Activated naive CD4-positive, alpha-beta T cell treated with anti-CD3 and anti-CD28 coated beads for 36 hours (primary cell): ENCODE measurements at regions not wholly inside any gene's neighbourhood (a gene's known extent, or its start where the extent isn't known, plus 50 kb on each side); places are given as distances from the start of the nearest gene placed in this dataset.

ENCODE experiments used
- CTCF ChIA-PET: fragments of 350-600 bp; sonication (Branson Sonifier 250); formaldehyde crosslinking; loops from one replicate; lab custom pipeline; 2021; ENCODE audit warnings: antibody characterized with exemption; lab: Charles Lee
- DNase-seq: peaks from one replicate; pipeline ENCODE4 v3.0.0-alpha.2; 2020
- H3K27ac Mint-ChIP-seq: one replicate; pipeline ENCODE4 v1.8.0; 2021; ENCODE audit warnings: mild to moderate bottlenecking, mixed read lengths
- H3K27me3 Mint-ChIP-seq: one replicate; pipeline ENCODE4 v1.8.0; 2021; ENCODE audit warnings: low read depth, mixed read lengths
- H3K36me3 Mint-ChIP-seq: one replicate; pipeline ENCODE4 v1.8.0; 2021; ENCODE audit warnings: low read depth, mixed read lengths
- H3K4me1 Mint-ChIP-seq: one replicate; pipeline ENCODE4 v1.8.0; 2021; ENCODE audit warnings: low read depth, mixed read lengths
- H3K4me3 Mint-ChIP-seq: one replicate; pipeline ENCODE4 v1.8.0; 2021; ENCODE audit warnings: mild to moderate bottlenecking, moderate library complexity, mixed read lengths
- H3K9me3 Mint-ChIP-seq: one replicate; pipeline ENCODE4 v1.8.0; 2021; ENCODE audit warnings: mixed read lengths
- intact Hi-C: fragments of 100-400 bp; cut with micrococcal nuclease; formaldehyde crosslinking; loops from one replicate; pipeline ENCODE4 v1.15.1; 2023

- CTCF ChIA-PET: no interaction called here
- no peaks in the 10 kb centered on the region for H3K27me3 Mint-ChIP-seq
- no peak overlapping the region for H3K27ac Mint-ChIP-seq
- H3K9me3 Mint-ChIP-seq: peaks cover 10% of the 10 kb centered on the region
- DNase-seq: no peak
- no peak overlapping the region for H3K4me3 Mint-ChIP-seq
- intact Hi-C loops: no loop called here
- no peaks in the 10 kb centered on the region for H3K36me3 Mint-ChIP-seq
- H3K4me1 Mint-ChIP-seq: no peaks in the 10 kb centered on the region
Measured at GRCh38 chr2:104233591-104233990, 620.3 kb upstream of the POU3F3 start.

- intact Hi-C loops: no loop called here
- CTCF ChIA-PET: no interaction called here
- no peaks in the 10 kb centered on the region for H3K27me3 Mint-ChIP-seq
Measured at GRCh38 chr2:104236491-104236890, 617.4 kb upstream of the POU3F3 start.

GRCh38 chr2:104240984-104241383, 612.9 kb upstream of the POU3F3 start:
- H3K36me3 Mint-ChIP-seq: no peaks in the 10 kb centered on the region
- no peak overlapping the region for H3K4me3 Mint-ChIP-seq
- H3K9me3 Mint-ChIP-seq: peaks cover 20% of the 10 kb centered on the region
- CTCF ChIA-PET: no interaction called here
- no peak for DNase-seq
- no peaks in the 10 kb centered on the region for H3K4me1 Mint-ChIP-seq
- no peaks in the 10 kb centered on the region for H3K27me3 Mint-ChIP-seq
- intact Hi-C loops: no loop called here
- no peak overlapping the region for H3K27ac Mint-ChIP-seq

More at GRCh38 chr2:104236491-104236890, 617.4 kb upstream of the POU3F3 start:
- H3K4me1 Mint-ChIP-seq: no peaks in the 10 kb centered on the region
- no peaks in the 10 kb centered on the region for H3K36me3 Mint-ChIP-seq
- no peak overlapping the region for H3K4me3 Mint-ChIP-seq
- H3K9me3 Mint-ChIP-seq: peaks cover 13% of the 10 kb centered on the region
- DNase-seq: no peak
- H3K27ac Mint-ChIP-seq: no peak overlapping the region

- no peak for DNase-seq
- CTCF ChIA-PET: no interaction called here
- Mint-ChIP-seq H3K4me3 (no peak overlapping the region), H3K27ac (no peak overlapping the region), H3K9me3 (no peaks in the 10 kb centered on the region), H3K27me3 (no peaks in the 10 kb centered on the region), H3K4me1 (no peaks in the 10 kb centered on the region), H3K36me3 (no peaks in the 10 kb centered on the region)
- intact Hi-C loops: no loop called here
Measured at GRCh38 chr2:104249629-104250028, 604.3 kb upstream of the POU3F3 start.

GRCh38 chr2:104250635-104251034, 603.3 kb upstream of the POU3F3 start:
- no peak overlapping the region for H3K27ac Mint-ChIP-seq
- H3K27me3 Mint-ChIP-seq: no peaks in the 10 kb centered on the region
- no peaks in the 10 kb centered on the region for H3K9me3 Mint-ChIP-seq
- DNase-seq: no peak
- intact Hi-C loops: no loop called here
- no peaks in the 10 kb centered on the region for H3K4me1 Mint-ChIP-seq
- H3K4me3 Mint-ChIP-seq: no peak overlapping the region
- CTCF ChIA-PET: no interaction called here
- H3K36me3 Mint-ChIP-seq: no peaks in the 10 kb centered on the region

- intact Hi-C loops: no loop called here
- DNase-seq: no peak
- CTCF ChIA-PET: no interaction called here
- Mint-ChIP-seq H3K4me3 (no peak overlapping the region), H3K27ac (no peak overlapping the region), H3K9me3 (peaks cover 6% of the 10 kb centered on the region), H3K4me1 (no peaks in the 10 kb centered on the region), H3K36me3 (no peaks in the 10 kb centered on the region), H3K27me3 (no peaks in the 10 kb centered on the region)
Measured at GRCh38 chr2:104254017-104254416, 599.9 kb upstream of the POU3F3 start.

GRCh38 chr2:104262714-104263113, 591.2 kb upstream of the POU3F3 start:
- CTCF ChIA-PET: interaction anchor here (0.5 kb wide), 1 partner anchor 717 kb away, joined by 4 read pairs; no protein-coding TSS in a partner anchor
- peaks cover 34% of the 10 kb centered on the region for H3K9me3 Mint-ChIP-seq
- DNase-seq: no peak
- H3K27ac Mint-ChIP-seq: no peak overlapping the region
- no peak overlapping the region for H3K4me3 Mint-ChIP-seq
- peaks cover 2% of the 10 kb centered on the region for H3K36me3 Mint-ChIP-seq
- no peaks in the 10 kb centered on the region for H3K27me3 Mint-ChIP-seq
- intact Hi-C loops: no loop called here
- H3K4me1 Mint-ChIP-seq: no peaks in the 10 kb centered on the region

- Mint-ChIP-seq H3K4me3 (no peak overlapping the region), H3K9me3 (no peaks in the 10 kb centered on the region), H3K4me1 (no peaks in the 10 kb centered on the region), H3K27me3 (no peaks in the 10 kb centered on the region), H3K27ac (no peak overlapping the region), H3K36me3 (no peaks in the 10 kb centered on the region)
- DNase-seq: no peak
- CTCF ChIA-PET: no interaction called here
- intact Hi-C loops: no loop called here
Measured at GRCh38 chr2:104279646-104280045, 574.3 kb upstream of the POU3F3 start.

- intact Hi-C loops: no loop called here
- no peaks in the 10 kb centered on the region for H3K4me1 Mint-ChIP-seq
Measured at GRCh38 chr2:104280216-104280615, 573.7 kb upstream of the POU3F3 start.

GRCh38 chr2:104286841-104287240, 567.1 kb upstream of the POU3F3 start:
- DNase-seq: no peak
- no peak overlapping the region for H3K27ac Mint-ChIP-seq
- CTCF ChIA-PET: no interaction called here
- no peaks in the 10 kb centered on the region for H3K9me3 Mint-ChIP-seq
- peaks cover 3% of the 10 kb centered on the region for H3K27me3 Mint-ChIP-seq
- peaks cover 1% of the 10 kb centered on the region for H3K36me3 Mint-ChIP-seq
- H3K4me3 Mint-ChIP-seq: no peak overlapping the region
- no peaks in the 10 kb centered on the region for H3K4me1 Mint-ChIP-seq
- intact Hi-C loops: no loop called here

More at GRCh38 chr2:104280216-104280615, 573.7 kb upstream of the POU3F3 start:
- H3K9me3 Mint-ChIP-seq: no peaks in the 10 kb centered on the region
- H3K4me3 Mint-ChIP-seq: no peak overlapping the region
- H3K27ac Mint-ChIP-seq: no peak overlapping the region
- CTCF ChIA-PET: no interaction called here
- no peaks in the 10 kb centered on the region for H3K27me3 Mint-ChIP-seq
- no peaks in the 10 kb centered on the region for H3K36me3 Mint-ChIP-seq
- no peak for DNase-seq

GRCh38 chr2:104289651-104290565, 564.0 kb upstream of the POU3F3 start:
- H3K9me3 Mint-ChIP-seq: no peaks in the 10 kb centered on the region
- CTCF ChIA-PET: no interaction called here
- DNase-seq: no peak
- peaks cover 1% of the 10 kb centered on the region for H3K36me3 Mint-ChIP-seq
- peaks cover 3% of the 10 kb centered on the region for H3K27me3 Mint-ChIP-seq
- intact Hi-C loops: no loop called here
- H3K4me1 Mint-ChIP-seq: no peaks in the 10 kb centered on the region
- H3K27ac Mint-ChIP-seq: no peak overlapping the region
- H3K4me3 Mint-ChIP-seq: no peak overlapping the region

GRCh38 chr2:104290566-104290891, 563.4 kb upstream of the POU3F3 start:
- no peak for DNase-seq
- no peak overlapping the region for H3K27ac Mint-ChIP-seq
- H3K4me3 Mint-ChIP-seq: no peak overlapping the region
- H3K9me3 Mint-ChIP-seq: no peaks in the 10 kb centered on the region
- intact Hi-C loops: no loop called here
- H3K4me1 Mint-ChIP-seq: no peaks in the 10 kb centered on the region
- peaks cover 1% of the 10 kb centered on the region for H3K36me3 Mint-ChIP-seq
- CTCF ChIA-PET: no interaction called here
- H3K27me3 Mint-ChIP-seq: peaks cover under 1% of the 10 kb centered on the region

- no peaks in the 10 kb centered on the region for H3K4me1 Mint-ChIP-seq
- no peak overlapping the region for H3K27ac Mint-ChIP-seq
- no peaks in the 10 kb centered on the region for H3K9me3 Mint-ChIP-seq
- H3K4me3 Mint-ChIP-seq: no peak overlapping the region
- H3K27me3 Mint-ChIP-seq: peaks cover 6% of the 10 kb centered on the region
- intact Hi-C loops: no loop called here
- no peaks in the 10 kb centered on the region for H3K36me3 Mint-ChIP-seq
- no peak for DNase-seq
- CTCF ChIA-PET: no interaction called here
Measured at GRCh38 chr2:104312684-104313083, 541.2 kb upstream of the POU3F3 start.
